Liver (tissue), 8 donors: ENCODE measurements at regions not wholly inside any gene's neighbourhood (a gene's known extent, or its start where the extent isn't known, plus 50 kb on each side); places are given as distances from the start of the nearest gene placed in this dataset.

Experiments used
- DNase-seq: peaks from one replicate; pipeline ENCODE4 v3.0.0-alpha.2; 2017; ENCODE audit warnings: low spot score
- H3K27ac ChIP-seq, 2 donors: one replicate each; pipeline ENCODE4 v1.7.0; 2013; ENCODE audit warnings: inconsistent platforms in 2 of 2, low read length in 2 of 2, control low read depth in 1 of 2, low read depth in 1 of 2, mild to moderate bottlenecking in 1 of 2
- H3K27me3 ChIP-seq, 4 donors: one replicate each; pipeline versions ENCODE4 v1.6.1 to v1.7.0; 2013; ENCODE audit warnings: low read length in 3 of 4, inconsistent platforms in 1 of 4, mild to moderate bottlenecking in 1 of 4, moderate library complexity in 1 of 4; ENCODE audit not compliant: control insufficient read depth in 4 of 4, insufficient read depth in 4 of 4
- H3K36me3 ChIP-seq, 4 donors: one replicate each; pipeline versions ENCODE4 v1.6.1 to v1.7.0; 2013; ENCODE audit warnings: low read length in 3 of 4, mild to moderate bottlenecking in 3 of 4, low read depth in 1 of 4, moderate library complexity in 1 of 4; ENCODE audit not compliant: control insufficient read depth in 4 of 4, insufficient read depth in 3 of 4
- H3K4me1 ChIP-seq, 4 donors: one replicate each; pipeline versions ENCODE4 v1.6.1 to v1.7.0; 2013; ENCODE audit warnings: low read length in 3 of 4, mild to moderate bottlenecking in 3 of 4, moderate library complexity in 1 of 4; ENCODE audit not compliant: control insufficient read depth in 4 of 4, insufficient read depth in 4 of 4
- H3K4me3 ChIP-seq, 3 donors: one replicate each; pipeline versions ENCODE4 v1.6.1 to v1.7.0; 2013; ENCODE audit warnings: low read length in 3 of 3, control low read depth in 1 of 3, low read depth in 1 of 3, mild to moderate bottlenecking in 1 of 3
- H3K9ac ChIP-seq, 2 donors: one replicate each; pipeline ENCODE4 v1.7.0; 2013; ENCODE audit warnings: low read length in 2 of 2, mild to moderate bottlenecking in 2 of 2, moderate library complexity in 2 of 2, control low read depth in 1 of 2, low read depth in 1 of 2
- H3K9me3 ChIP-seq, 4 donors: one replicate each; pipeline versions ENCODE4 v1.6.1 to v1.7.0; 2013; ENCODE audit warnings: low read length in 3 of 4; ENCODE audit not compliant: control insufficient read depth in 4 of 4
- ATF3 ChIP-seq: IDR thresholded peaks from 2 replicates; pipeline ENCODE4 v1.6.1; 2016; ENCODE audit warnings: antibody characterized with exemption
- EGR1 ChIP-seq, 2 donors: IDR thresholded peaks; 2 replicates each; pipeline ENCODE4 v1.6.1; 2016 to 2018; ENCODE audit warnings: antibody characterized with exemption in 2 of 2, low read depth in 2 of 2
- FOXA2 ChIP-seq: IDR thresholded peaks from 2 replicates; pipeline ENCODE4 v1.6.1; 2016; ENCODE audit warnings: antibody characterized with exemption
- HNF4G ChIP-seq: IDR thresholded peaks from 2 replicates; pipeline ENCODE4 v1.6.1; 2016; ENCODE audit warnings: antibody characterized with exemption
- JUND ChIP-seq, 2 donors: IDR thresholded peaks; 2 replicates each; pipeline ENCODE4 v1.6.1; 2016; ENCODE audit warnings: antibody characterized with exemption in 2 of 2
- NR2F2 ChIP-seq: IDR thresholded peaks from 2 replicates; pipeline ENCODE4 v1.6.1; 2016; ENCODE audit warnings: antibody characterized with exemption
- RAD21 ChIP-seq, 2 donors: IDR thresholded peaks; 2 replicates each; pipeline ENCODE4 v1.6.1; 2016; ENCODE audit warnings: antibody characterized with exemption in 2 of 2, mild to moderate bottlenecking in 2 of 2
- SP1 ChIP-seq: IDR thresholded peaks from 2 replicates; pipeline ENCODE4 v1.6.1; 2018; ENCODE audit warnings: antibody characterized with exemption, mild to moderate bottlenecking
- TAF1 ChIP-seq: conservative IDR thresholded peaks from 2 replicates; pipeline ENCODE4 v1.6.1; 2016; ENCODE audit warnings: antibody characterized with exemption, mild to moderate bottlenecking
- ZBTB33 ChIP-seq: IDR thresholded peaks from 2 replicates; pipeline ENCODE4 v1.6.1; 2016; ENCODE audit warnings: antibody characterized with exemption
- WGBS: extraction: QIAGEN DNeasy Blood & Tissue Kit; methylation state at CpG from one replicate; pipeline ENCODE4 v1.1.7; 2013; 5-methylcytosine and 5-hydroxymethylcytosine counted together
- TF ChIP-seq, protein P1 (sequence below): fragments of 150-350 bp; IDR thresholded peaks from 2 replicates; pipeline ENCODE4 v1.5.1; 2017; ENCODE audit warnings: improper control_type of control experiment, low read depth, low read length; ENCODE audit not compliant: missing input control
- TF ChIP-seq, protein P2 (sequence below): IDR thresholded peaks from 2 replicates; pipeline ENCODE4 v1.6.1; 2016; ENCODE audit warnings: antibody characterized with exemption, mild to moderate bottlenecking
- donor health status: healthy.
- donor health status: healthy.
- donor health status: healthy.
- donor health status: healthy.
- donor health status: healthy.

DNA sequence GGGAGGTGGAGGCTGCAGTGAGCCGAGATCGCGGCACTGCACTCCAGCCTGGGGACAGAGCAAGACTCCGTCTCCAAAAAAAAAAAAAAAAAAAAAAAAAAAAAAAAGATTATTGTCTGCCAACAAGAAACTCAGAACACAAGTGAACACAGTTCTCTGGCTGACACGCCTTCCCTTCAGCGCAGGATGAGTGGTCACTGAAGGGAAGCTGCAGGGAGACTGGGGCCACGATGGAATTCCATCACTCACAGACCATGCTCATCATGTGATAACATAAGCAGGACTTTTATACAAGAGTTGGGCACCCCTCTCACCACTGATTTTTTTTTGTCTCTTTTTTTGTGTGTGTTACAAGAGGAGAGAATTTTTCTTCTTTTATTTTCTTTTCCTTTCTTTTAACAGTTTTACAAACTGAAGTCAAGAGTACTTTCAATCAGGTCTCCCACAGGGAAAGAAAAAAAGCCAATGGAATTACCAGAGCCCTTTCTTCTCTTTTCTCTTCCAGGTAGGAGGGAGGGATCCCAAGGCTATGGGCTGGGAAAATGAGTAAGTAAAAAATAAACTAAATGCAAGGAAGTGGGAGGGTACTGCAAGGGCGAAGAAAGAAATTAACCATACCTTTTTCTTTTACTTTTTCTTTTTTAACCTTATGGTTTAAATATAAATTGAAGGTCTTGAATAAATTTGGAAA is 435.6 kb downstream of the GPM6A start:
- no peaks in the 10 kb centered on the region for H3K4me1 ChIP-seq
- H3K27ac ChIP-seq, result no peak overlapping the region
- H3K9me3 ChIP-seq, result no peaks in the 10 kb centered on the region
- H3K4me3 ChIP-seq, result no peak overlapping the region
- no peak overlapping the region for H3K9ac ChIP-seq
- TF ChIP-seq, protein P1, sequence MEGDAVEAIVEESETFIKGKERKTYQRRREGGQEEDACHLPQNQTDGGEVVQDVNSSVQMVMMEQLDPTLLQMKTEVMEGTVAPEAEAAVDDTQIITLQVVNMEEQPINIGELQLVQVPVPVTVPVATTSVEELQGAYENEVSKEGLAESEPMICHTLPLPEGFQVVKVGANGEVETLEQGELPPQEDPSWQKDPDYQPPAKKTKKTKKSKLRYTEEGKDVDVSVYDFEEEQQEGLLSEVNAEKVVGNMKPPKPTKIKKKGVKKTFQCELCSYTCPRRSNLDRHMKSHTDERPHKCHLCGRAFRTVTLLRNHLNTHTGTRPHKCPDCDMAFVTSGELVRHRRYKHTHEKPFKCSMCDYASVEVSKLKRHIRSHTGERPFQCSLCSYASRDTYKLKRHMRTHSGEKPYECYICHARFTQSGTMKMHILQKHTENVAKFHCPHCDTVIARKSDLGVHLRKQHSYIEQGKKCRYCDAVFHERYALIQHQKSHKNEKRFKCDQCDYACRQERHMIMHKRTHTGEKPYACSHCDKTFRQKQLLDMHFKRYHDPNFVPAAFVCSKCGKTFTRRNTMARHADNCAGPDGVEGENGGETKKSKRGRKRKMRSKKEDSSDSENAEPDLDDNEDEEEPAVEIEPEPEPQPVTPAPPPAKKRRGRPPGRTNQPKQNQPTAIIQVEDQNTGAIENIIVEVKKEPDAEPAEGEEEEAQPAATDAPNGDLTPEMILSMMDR, result no peak
- no peak for TF ChIP-seq RAD21 (IDR thresholded peaks at IDR 0.05)
- TF ChIP-seq NR2F2, result no peak
- no peak for TF ChIP-seq EGR1 (IDR thresholded peaks at IDR 0.05; ENCODE audit: low read depth in 2 of 2)
- TF ChIP-seq, protein P2, sequence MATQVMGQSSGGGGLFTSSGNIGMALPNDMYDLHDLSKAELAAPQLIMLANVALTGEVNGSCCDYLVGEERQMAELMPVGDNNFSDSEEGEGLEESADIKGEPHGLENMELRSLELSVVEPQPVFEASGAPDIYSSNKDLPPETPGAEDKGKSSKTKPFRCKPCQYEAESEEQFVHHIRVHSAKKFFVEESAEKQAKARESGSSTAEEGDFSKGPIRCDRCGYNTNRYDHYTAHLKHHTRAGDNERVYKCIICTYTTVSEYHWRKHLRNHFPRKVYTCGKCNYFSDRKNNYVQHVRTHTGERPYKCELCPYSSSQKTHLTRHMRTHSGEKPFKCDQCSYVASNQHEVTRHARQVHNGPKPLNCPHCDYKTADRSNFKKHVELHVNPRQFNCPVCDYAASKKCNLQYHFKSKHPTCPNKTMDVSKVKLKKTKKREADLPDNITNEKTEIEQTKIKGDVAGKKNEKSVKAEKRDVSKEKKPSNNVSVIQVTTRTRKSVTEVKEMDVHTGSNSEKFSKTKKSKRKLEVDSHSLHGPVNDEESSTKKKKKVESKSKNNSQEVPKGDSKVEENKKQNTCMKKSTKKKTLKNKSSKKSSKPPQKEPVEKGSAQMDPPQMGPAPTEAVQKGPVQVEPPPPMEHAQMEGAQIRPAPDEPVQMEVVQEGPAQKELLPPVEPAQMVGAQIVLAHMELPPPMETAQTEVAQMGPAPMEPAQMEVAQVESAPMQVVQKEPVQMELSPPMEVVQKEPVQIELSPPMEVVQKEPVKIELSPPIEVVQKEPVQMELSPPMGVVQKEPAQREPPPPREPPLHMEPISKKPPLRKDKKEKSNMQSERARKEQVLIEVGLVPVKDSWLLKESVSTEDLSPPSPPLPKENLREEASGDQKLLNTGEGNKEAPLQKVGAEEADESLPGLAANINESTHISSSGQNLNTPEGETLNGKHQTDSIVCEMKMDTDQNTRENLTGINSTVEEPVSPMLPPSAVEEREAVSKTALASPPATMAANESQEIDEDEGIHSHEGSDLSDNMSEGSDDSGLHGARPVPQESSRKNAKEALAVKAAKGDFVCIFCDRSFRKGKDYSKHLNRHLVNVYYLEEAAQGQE, result no peak
- no peak for TF ChIP-seq ATF3
- TF ChIP-seq SP1, result no peak
- TF ChIP-seq FOXA2, result no peak
- no peak for TF ChIP-seq JUND (IDR thresholded peaks at IDR 0.05)
- no peak for TF ChIP-seq TAF1
- TF ChIP-seq ZBTB33, result no peak
- no peak for TF ChIP-seq HNF4G
- H3K27me3 ChIP-seq, result no peaks in the 10 kb centered on the region
- 83% methylated on average over 8 of the region's 8 CpGs for WGBS
- H3K36me3 ChIP-seq, result no peaks in the 10 kb centered on the region
- no peak for DNase-seq

DNA sequence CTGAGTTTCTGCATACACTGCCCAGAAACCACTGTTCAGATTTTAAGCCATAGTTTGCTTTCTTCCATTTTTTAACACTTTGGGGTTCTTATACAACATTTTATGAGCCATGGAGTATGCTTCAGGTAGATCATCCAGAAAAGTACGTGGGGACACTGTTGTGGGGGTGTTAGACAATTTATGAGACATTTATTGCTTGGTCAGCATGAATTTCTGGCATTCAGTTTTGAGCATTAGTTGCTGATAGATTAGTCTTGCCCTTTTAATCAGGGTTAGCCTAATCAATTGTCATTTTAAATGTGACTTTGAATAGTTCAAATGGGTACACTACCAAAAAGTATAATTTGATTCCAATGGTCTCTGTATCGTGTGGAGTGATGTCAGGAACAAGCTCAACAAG is 434.9 kb downstream of the GPM6A start:
- H3K4me1 ChIP-seq, result no peaks in the 10 kb centered on the region
- DNase-seq, result no peak
- 54% methylated on average over 2 of the region's 2 CpGs for WGBS
- H3K4me3 ChIP-seq, result no peak overlapping the region
- TF ChIP-seq JUND (IDR thresholded peaks at IDR 0.05) (no peak), NR2F2 (no peak), RAD21 (IDR thresholded peaks at IDR 0.05) (no peak), ZBTB33 (no peak)
- TF ChIP-seq, protein P2, result no peak
- no peaks in the 10 kb centered on the region for H3K36me3 ChIP-seq
- no peak overlapping the region for H3K27ac ChIP-seq
- no peak overlapping the region for H3K9ac ChIP-seq
- no peaks in the 10 kb centered on the region for H3K27me3 ChIP-seq
- no peaks in the 10 kb centered on the region for H3K9me3 ChIP-seq
